Body of pancreas (tissue), 4 donors: ENCODE measurements at regions not wholly inside any gene's neighbourhood (a gene's known extent, or its start where the extent isn't known, plus 50 kb on each side); places are given as distances from the start of the nearest gene placed in this dataset.

Experiments used
- ATAC-seq: fragments of 150-250 bp; one replicate; pipeline ENCODE4 v1.9.1; 2016
- DNase-seq, 4 donors: peaks; one replicate each; pipeline ENCODE4 v3.0.0-alpha.2; 2019
- H3K27ac ChIP-seq, 4 donors: fragments of 200-600 bp; sonication (generic); 1 replicate in 3 of 4; 2 replicates in 1 of 4; pipeline versions ENCODE4 v1.5.1 to v1.6.1; 2016 to 2019; ENCODE audit warnings: mild to moderate bottlenecking in 1 of 4, mixed read lengths in 1 of 4, moderate library complexity in 1 of 4
- H3K27me3 ChIP-seq, 2 donors: fragments of 200-600 bp; sonication (generic); one replicate each; pipeline ENCODE4 v1.6.0; 2016; ENCODE audit warnings: mild to moderate bottlenecking in 1 of 2
- H3K36me3 ChIP-seq, 2 donors: fragments of 200-600 bp; sonication (generic); replicated peaks in 1 of 2; 2 replicates each; pipeline ENCODE4 v1.5.1; 2016; ENCODE audit warnings: low read depth in 2 of 2; ENCODE audit not compliant: insufficient read depth in 1 of 2
- H3K4me1 ChIP-seq: fragments of 200-600 bp; sonication (generic); one replicate; pipeline ENCODE4 v1.6.0; 2016
- H3K4me3 ChIP-seq, 2 donors: fragments of 200-600 bp; sonication (generic); 1 replicate in 1 of 2; 2 replicates in 1 of 2; pipeline ENCODE4 v1.5.1; 2016 to 2019
- H3K9me3 ChIP-seq, 3 donors: fragments of 200-600 bp; sonication (generic); 1 replicate in 2 of 3; 2 replicates in 1 of 3; pipeline ENCODE4 v1.5.1; 2016
- CTCF ChIP-seq, 7 experiments: fragments of 450-650 bp in 4 of 7; fragments of 200-600 bp in 3 of 7; sonication (generic) in 3 of 7; IDR thresholded peaks; one replicate each; pipeline ENCODE4 v1.5.1; 2016 to 2019; ENCODE audit warnings: antibody characterized with exemption in 7 of 7
- POLR2A ChIP-seq, 3 donors: fragments of 450-650 bp; IDR thresholded peaks; one replicate each; pipeline ENCODE4 v1.6.1; 2016; ENCODE audit warnings: antibody characterized with exemption in 3 of 3, mild to moderate bottlenecking in 2 of 3
- WGBS, 2 donors: methylation state at CpG; one replicate each; pipeline ENCODE4 v1.1.5; 2017; 5-methylcytosine and 5-hydroxymethylcytosine counted together
- intact Hi-C: fragments of 100-400 bp; cut with DNase I; formaldehyde crosslinking; loops from one replicate; pipeline ENCODE4 v1.15.1; 2023

GRCh38 chr3:110397115-110397514 lies 674.5 kb upstream of the NECTIN3 start:
- Histone ChIP-seq H3K36me3 (no peaks in the 10 kb centered on the region), H3K27me3 (no peaks in the 10 kb centered on the region), H3K9me3 (no peaks in the 10 kb centered on the region), H3K27ac (no peak overlapping the region), H3K4me1 (peaks cover 17% of the 10 kb centered on the region), H3K4me3 (no peak overlapping the region)
- DNase-seq (no peak), ATAC-seq (no peak)
- 9 to 12% methylated on average over 1 of the region's 1 CpG for WGBS, 2 donors
- TF ChIP-seq POLR2A (IDR thresholded peaks at IDR 0.05) (no peak), CTCF (IDR thresholded peaks at IDR 0.05) (no peak)
- intact Hi-C loops = no loop called here

- H3K4me1 ChIP-seq = peaks cover 17% of the 10 kb centered on the region
- no peaks in the 10 kb centered on the region for H3K36me3 ChIP-seq
- 69 to 70% methylated on average over 2 of the region's 2 CpGs for WGBS, 2 donors
- no peaks in the 10 kb centered on the region for H3K9me3 ChIP-seq
- H3K27me3 ChIP-seq = no peaks in the 10 kb centered on the region
- DNase-seq (no peak), ATAC-seq (no peak)
- TF ChIP-seq CTCF (IDR thresholded peaks at IDR 0.05) = no peak
- TF ChIP-seq POLR2A (IDR thresholded peaks at IDR 0.05) = no peak
- H3K27ac ChIP-seq = no peak overlapping the region
- H3K4me3 ChIP-seq = no peak overlapping the region
- intact Hi-C loops = no loop called here
Measured at GRCh38 chr3:110400315-110400714, 671.3 kb upstream of the NECTIN3 start.

GRCh38 chr3:110405830-110406585 lies 665.6 kb upstream of the NECTIN3 start:
- Histone ChIP-seq H3K4me3 (no peak overlapping the region), H3K27ac (no peak overlapping the region), H3K9me3 (no peaks in the 10 kb centered on the region), H3K36me3 (no peaks in the 10 kb centered on the region), H3K27me3 (no peaks in the 10 kb centered on the region), H3K4me1 (no peaks in the 10 kb centered on the region)
- no peak for DNase-seq
- no peak for TF ChIP-seq CTCF (IDR thresholded peaks at IDR 0.05)
- no peak for TF ChIP-seq POLR2A (IDR thresholded peaks at IDR 0.05)
- WGBS, 2 donors = 34 to 40% methylated on average over 1 of the region's 1 CpG
- intact Hi-C loops = no loop called here
- ATAC-seq = no peak

- no peak for ATAC-seq
- DNase-seq = no peak
- Histone ChIP-seq H3K4me3 (no peak overlapping the region), H3K4me1 (peaks cover 6% of the 10 kb centered on the region), H3K27ac (no peak overlapping the region), H3K9me3 (no peaks in the 10 kb centered on the region), H3K27me3 (no peaks in the 10 kb centered on the region), H3K36me3 (no peaks in the 10 kb centered on the region)
- TF ChIP-seq CTCF (IDR thresholded peaks at IDR 0.05) = no peak
- 88 to 100% methylated on average over 3 of the region's 3 CpGs for WGBS, 2 donors
- intact Hi-C loops = no loop called here
Measured at GRCh38 chr3:110413266-110413665, 658.4 kb upstream of the NECTIN3 start.
